ELF-1 (cell line): ENCODE measurements at regions not wholly inside any gene's neighbourhood (a gene's known extent, or its start where the extent isn't known, plus 50 kb on each side); places are given as distances from the start of the nearest gene placed in this dataset.

Experiments
- DNase-seq: peaks from one replicate; pipeline ENCODE4 v3.0.0-alpha.2; 2016; ENCODE audit warnings: low read depth, low spot score

DNA sequence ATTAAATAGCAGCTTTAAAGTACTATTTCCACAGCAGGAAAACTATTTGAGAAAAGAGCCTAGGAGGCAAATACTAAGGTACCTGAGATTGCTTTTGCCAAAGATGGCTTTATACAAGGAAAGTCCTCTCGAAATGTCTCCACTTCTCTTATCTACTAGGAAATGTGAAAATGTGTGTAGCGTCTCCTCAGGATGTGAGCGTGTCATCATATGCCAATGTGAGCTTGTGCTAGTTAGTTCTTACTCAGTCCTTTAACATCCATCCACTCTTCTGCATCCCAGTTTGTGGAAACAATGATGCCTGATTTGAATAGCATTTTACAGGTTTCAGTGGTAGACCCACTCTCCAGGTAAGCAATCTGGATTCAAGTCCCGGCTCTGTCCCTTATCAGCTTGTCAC, 421.0 kb downstream of the DYNC2H1 start:
- no peak for DNase-seq

DNA sequence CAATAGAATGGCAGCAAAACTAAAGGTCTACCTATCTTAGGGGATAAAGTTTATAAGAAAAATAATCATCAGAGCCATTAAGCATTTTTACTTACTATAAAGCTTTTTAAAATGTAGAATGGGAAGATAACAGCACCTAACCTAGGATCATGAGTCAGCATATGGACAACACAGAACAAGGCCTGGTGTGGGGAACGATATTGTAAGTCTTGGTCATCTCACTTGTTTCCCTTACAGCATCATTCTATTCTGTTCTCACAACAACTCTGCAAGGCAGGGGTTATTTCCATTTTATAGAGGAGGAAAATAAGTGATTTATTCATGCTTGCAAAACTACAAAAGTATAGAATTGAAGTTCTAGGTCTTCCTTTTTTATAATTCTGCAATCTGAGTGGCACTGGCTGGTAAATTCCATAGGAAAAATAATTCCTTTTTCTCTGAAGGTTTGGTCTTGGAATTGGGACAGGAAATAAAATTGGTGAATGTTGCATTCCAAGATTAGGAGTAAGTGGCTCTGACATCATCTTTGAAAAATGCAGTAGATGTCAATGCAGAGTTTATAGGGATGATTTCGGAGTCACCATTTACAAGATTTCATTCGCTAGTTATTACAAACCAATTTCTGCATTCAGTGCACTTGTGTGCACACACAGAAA, 423.0 kb downstream of the DYNC2H1 start:
- DNase-seq: no peak

DNA sequence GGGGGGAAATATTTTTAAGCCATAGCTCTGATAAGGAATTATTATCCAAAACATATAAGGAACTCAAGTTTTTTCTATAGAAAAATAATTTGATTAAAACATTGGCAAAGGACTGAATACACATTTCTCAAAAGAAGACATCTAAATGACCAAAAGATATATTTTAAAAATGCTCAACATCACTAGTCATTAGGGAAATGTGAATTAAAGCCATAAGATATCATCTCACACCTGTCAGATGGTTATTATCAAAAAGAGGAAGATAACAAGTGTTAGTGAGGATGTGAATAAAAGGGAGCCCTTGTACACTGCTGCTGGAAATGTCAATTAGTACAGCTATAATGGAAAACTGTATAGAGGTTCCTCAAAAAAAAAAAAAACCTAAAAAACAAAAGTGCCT, 425.0 kb downstream of the DYNC2H1 start:
- DNase-seq: no peak

DNA sequence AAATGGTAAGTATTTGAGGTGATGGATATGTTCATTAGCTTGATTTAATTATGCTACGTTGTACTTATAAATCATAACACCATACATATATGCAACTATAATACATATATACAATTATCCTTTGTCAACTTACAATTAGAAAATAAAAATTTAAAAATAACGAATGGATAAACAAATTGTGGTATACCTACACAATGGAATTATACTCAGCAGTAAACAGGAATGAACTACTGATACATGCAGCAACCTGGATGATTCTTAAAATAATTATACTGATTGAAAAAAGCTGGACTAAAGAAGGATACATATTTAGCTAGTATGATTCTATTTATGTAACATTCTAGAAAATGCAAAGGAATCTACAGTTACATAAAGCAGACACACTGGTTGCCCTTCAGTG, 425.7 kb downstream of the DYNC2H1 start:
- no peak for DNase-seq

DNA sequence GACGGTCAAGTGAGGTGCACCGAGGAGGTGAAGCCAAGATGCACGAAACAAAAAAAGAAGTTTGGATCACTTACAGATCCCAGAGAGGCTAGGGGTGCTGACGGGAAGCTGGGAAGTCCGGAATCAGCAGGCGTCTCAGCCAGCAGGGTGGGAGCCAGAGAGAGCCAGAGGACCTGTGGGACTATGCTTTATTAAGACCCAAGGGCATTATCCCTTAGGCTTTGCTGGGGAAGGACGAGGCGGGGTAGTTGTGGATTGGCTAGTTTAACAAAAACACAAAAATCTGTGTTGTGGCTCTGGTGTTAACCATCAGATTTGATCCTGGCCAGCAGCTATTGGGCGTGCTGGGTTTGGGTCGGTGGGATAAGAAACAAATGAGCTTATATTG, 427.1 kb downstream of the DYNC2H1 start:
- peak; percentile 25 for DNase-seq

DNA sequence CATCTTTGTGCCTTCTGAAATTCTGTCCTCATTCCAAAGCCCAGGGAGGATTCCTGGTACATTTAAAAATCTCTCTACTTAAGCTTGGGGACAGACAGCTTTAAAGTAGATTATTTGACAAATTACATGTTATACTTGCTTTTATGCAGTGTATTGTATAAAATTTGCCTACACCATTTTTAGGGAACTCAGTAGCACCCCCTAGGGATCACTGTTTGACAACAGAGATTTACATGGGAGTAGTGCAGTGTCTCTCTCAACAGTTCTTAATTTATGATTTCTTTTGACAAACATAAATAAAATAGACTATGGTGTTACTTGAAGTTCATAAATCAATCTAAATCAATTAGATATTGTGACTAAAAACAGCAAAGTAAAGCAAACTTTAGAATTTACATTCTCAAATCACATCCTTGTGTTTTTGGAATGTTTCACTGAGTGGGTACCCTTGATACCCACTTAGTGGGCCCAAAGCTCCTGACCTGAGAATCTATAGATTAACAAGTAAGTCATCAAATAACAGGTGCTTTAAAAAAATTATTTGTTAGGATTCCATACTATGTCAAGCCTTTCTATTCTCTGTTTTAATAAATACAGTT, 428.8 kb downstream of the DYNC2H1 start:
- no peak for DNase-seq

DNA sequence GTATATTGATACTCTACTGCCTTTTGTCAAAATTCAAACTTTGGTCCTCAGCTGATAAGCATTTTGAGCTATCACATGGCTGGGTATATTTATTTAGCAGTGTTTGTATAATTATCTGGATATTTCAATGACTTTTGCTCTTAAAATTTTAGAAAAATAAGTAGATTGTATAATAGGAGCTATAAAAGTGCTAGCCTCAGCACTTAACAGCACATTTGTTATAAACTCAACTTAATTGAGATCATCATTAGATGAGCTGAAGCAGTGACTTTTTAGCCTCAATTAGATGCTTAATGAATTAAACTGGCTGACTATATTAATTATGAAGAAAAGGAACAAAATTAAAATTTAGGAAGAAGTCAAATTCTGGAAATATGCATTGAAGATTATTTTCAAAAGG, 429.9 kb downstream of the DYNC2H1 start:
- no peak for DNase-seq

DNA sequence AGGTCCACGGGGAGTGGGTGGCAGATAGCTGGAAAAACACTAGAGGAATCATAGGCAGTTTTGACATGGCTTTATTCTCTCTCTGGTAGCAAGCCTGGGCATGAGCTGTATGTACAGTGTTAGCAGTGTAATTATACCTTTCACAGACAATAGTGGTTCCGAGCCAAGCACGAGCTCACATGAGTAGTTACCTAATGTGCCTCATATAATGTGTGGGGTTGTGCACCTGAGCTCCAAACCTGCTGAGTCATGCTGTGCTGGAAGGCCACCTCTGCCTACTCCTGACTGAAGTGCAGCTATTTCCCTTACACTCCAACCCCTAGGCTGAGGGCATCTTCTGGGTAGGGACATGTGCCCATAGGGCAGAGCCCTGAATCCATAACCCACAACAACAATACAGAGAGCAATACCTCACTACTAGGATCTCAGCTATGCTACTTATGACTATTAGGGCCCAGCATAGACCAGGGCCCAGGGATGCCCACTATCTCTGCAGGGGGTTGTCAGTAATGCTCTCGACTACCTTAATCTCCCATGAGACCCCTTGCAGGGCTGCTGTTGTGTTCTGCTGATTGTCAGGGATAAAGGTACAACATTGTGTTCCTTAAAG, 432.1 kb downstream of the DYNC2H1 start:
- DNase-seq: peak; percentile 18

DNA sequence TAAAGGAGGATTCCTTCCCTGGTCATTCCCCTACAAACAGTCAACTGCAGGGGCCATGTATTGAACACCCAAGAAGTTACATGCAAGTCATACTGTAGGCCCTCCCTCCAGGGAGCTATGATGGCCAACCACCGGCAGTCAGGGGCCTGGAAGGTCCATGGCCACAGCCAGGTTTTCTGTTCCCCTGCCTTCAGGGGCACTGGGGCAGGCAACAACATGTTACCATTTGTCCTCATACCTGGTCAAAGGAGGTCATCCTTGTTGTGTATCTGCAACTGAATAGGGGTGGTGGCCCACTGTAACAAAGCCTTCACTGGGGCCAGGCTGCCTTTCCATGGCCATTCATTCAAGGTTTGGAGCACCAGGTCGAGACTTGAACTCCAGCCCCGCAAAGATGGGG, 433.6 kb downstream of the DYNC2H1 start:
- DNase-seq: no peak

DNA sequence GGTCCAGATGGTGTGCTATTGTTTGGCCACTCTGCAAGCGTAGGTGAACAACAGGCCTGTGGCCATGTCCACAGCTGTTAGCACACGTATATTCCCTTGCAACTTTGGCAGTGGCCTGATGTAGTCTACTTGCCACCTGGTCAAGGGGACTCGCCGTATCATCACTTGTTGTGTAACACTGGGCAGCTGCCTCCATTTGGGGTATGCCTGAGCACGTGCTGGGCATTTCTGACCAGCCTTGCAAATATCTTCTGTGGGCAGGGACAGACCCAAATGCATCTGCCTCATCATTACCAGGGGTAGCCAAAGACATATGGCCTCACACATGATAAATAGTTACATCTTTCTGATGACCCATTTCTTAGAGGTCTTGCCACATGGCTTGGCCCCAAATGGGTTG, 434.2 kb downstream of the DYNC2H1 start:
- DNase-seq: no peak

DNA sequence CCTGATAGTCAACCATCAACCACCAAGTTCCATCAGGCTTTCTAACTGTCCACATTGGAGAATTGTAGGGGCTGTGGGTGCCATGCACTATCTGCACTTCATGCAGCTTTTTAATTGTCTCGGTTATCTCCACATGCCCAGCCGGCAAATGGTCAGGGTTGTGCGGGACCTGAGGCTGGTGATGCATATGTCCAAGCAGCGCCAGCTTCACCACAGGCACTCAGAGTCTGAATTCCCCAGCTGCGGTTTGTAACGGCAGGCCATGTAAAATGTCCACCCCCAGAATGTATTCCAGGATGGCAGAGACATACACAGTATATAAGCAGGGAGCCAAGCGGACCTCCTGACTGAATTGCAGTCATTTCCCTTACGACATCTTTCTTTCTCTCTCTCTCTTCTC, 435.6 kb downstream of the DYNC2H1 start:
- DNase-seq: no peak

DNA sequence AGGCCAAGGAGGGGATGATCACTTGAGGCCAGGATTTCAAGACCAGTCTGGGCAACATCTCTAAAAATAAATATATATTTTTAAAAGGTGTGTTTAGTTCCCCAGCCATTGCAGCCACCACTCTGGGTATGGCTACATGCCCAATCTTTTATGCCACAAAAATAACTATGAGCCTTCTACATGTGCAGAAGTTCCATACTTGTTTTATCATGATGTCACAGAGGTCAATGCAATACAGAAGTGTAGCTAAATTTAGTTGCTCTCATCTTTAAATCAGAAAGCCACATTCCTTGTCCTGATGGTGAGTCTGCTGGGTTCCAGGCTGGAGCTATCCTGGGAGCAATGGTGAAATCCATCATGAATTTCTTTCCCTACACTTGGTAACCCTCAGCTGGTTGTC, 436.3 kb downstream of the DYNC2H1 start:
- DNase-seq: no peak

DNA sequence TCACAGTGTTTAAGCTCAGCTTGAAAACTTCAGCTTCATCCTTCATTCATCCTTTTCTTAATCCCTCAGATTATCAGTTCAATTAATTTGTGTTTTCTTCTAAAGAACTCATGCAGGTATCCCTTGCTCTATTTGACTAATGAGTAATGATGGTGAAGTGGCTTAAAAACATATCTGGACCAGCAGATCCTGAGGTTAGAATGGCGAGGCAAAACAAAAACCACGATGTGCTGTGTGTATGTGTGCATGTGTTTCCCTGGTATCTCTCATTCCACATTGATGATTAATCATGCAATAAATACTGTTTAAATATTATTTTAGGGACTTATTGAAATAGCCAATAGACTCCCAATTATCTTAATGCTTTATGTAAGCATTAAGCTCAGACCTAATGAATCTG, 437.0 kb downstream of the DYNC2H1 start:
- no peak for DNase-seq

DNA sequence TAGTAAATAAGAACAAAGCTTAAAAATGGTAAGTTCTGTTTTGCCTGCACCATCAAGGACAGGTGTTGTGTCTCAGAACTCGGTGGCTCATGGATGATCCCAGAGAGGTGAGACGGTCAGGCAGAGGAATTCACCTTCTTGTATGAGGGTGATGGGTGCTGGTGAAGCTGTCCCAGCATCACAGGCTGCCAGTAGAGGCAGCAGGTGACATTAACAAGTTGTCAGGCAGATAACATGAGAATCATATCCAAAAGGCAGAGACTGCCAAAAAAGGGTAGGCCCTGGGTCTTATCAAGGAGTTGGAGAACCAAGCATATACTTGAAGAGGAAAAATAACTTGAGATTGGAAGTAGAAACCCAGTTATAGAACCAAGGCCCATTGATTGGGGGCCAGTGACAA, 437.8 kb downstream of the DYNC2H1 start:
- DNase-seq: no peak

DNA sequence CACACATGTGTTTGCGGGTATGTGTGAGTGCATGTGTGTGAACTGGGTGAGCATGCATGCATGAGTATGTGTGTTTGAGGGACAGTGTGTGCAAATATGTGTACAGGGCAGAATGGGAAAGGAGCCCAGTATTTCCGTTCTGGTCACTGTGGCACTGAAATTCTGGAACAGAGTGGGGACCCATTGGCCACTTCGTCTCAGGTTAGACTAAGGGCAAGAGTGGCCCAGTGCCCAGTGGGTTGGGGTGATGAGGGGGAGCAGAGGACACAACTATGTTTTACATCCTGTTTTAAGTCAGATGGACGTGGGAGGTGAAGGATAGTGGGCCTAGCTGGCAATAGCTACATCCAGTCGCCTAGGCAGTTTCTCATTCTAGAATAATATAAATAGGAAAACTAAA, 438.5 kb downstream of the DYNC2H1 start:
- no peak for DNase-seq

DNA sequence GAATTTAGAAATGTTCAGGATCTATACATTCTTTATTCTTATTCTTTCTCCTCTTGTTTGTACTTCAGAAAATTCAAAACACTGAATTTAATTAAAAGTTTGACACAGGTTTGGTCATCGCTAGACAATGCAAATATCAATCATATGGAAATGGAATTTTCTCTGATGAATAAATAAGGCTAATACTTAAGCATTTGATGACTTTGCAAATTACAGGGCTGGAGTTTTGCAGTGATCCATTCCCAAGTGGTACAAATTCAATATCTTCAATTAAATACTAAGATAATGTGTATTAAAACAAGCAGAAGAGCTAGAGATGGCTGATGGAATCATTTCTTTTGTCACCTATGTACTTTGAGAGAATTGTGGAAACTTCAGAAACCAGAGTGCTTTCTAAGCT, 439.6 kb downstream of the DYNC2H1 start:
- no peak for DNase-seq

DNA sequence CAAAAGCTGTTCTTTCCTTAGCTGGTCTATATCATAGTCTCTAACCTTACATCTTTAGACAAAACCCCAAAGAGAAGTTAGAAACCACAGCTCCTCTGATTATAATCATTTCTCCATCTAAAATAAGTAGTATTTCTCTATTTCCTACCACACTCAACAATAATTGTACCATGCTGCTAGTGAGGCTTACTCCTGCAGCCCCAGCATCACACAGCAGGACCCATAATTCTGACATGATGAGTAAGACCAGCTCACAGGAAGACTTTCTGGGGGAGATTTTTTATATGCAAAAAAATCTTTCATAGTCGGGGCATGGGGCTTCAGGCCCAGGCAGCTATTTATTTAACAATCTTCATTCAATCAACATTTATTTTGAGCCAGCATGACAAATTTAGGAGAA, 441.6 kb downstream of the DYNC2H1 start:
- no peak for DNase-seq

DNA sequence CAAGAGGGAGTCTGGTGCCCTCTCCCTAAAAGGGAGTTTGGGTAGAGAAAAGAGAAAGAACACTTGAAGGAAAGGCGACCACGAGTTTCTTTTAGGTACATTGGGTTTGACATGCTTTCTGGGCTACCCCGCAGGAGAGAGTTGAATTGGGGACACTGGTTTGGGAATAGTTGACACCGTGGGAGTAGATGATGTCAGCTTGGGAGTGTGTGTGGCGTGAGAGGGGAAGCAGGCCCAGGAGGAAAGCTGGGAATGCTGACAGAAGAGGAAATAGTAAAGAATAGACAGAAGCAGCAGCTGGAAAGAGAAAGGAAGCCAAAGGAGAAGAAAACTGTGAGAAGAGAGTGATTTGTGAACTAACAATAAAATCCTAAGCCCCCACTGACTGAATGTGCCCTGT, 442.9 kb downstream of the DYNC2H1 start:
- no peak for DNase-seq

DNA sequence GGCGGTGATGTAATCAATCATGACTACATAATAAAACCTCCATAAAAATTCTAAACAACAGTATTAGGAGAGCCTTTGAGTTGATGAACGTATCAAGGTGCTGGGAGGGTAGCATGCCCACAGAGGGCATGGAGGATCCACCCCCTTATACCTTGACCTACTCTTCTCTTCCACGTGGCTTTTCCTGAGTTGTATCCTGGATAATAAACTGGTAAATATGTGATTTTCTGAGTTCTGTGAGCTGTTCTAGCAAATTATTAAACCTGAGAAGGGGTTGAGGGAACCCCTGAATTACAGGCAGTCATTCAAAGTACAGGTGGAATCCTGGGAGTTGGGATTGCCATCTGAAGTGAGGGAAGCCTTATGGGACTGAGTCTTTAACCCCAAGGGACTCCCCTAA, 446.9 kb downstream of the DYNC2H1 start:
- DNase-seq: no peak

DNA sequence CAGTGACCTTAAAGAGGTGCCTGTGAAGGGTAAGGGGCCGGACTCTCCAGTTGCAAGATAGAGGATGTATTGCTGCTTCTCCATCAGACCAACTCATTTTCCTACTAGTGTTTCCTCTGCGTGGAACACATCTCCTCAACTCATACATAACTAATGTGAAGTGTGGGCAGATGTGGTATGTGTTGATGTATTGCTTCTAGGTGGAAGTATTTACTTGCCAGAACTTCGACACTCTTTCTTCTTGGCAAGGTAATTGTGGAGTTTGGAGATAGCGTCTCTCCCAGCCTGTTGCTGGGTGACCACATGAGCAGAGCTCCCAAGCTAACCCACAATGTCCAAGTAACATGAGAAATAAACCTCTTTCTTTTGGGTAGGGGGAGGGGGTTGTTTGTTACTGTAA, 456.9 kb downstream of the DYNC2H1 start:
- no peak for DNase-seq

DNA sequence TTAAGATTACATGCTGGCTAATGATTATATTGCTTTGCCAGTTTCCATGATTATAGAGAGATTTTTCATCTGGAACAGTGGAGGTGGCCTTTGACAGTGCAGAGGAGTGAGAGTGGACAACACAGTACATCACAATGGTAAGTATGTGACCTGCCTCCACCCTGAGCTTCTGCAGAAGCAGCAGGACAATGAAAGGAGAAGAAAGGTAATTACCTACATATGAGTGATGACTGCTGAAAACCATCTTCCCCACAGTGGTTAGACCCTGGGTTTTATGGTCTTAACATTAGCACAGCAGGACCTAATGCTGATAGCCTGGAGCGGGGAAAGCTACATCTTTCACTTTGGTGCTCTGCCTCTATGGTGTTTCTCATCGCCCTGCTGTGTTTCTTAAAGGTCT, 454.7 kb upstream of the DDI1 start:
- peak; percentile 81 for DNase-seq

DNA sequence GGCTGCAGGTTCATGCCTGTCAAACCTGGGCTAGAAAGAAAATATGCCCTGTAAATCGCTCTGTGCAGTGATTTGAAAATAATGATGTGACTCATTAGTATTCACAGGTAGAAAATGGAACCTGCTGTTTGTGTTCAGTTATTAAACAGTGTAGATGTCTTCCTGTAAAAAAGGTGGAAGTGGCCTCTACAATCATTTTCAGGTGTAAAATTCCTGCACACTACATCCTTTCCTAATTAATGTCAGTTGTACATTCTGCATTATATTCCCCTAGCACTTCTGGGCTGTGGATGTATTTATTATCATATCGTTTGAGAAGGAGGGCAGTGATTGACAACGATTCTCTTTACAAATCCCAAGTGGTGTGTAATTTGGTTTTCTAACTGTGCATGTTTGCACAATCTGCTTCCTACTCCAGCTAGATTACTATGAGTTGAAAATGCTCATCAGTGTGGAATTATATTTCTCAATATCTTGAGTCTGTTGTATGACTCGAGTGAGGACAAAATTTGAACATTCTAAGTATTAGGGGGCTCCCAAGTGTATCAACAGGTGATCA, 454.0 kb upstream of the DDI1 start:
- no peak for DNase-seq

DNA sequence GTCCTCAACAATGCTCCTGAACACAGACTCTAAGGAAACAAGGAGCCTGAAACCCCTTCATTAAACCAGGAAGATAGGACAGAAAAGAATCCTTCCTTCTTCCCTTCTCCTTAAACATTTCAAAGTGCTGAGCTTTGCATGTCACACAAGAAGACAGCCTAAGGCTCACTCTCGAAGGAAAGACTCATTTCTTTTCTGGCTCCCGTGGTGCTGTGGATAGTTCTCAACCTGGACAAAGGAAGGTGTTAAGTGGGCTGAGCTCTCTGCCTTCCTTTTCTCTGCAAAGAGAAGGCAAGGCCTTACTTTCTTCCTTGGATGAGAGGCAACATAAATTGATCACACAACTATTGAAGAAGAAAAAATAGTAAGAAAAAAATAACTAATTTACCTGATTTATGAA, 452.4 kb upstream of the DDI1 start:
- peak; percentile 78 for DNase-seq
